H1 (cell line): ENCODE measurements at regions not wholly inside any gene's neighbourhood (a gene's known extent, or its start where the extent isn't known, plus 50 kb on each side); places are given as distances from the start of the nearest gene placed in this dataset.

ENCODE experiments used
- CREB1 ChIP-seq: IDR thresholded peaks from 2 replicates; pipeline ENCODE4 v1.6.1; 2012; ENCODE audit warnings: inconsistent platforms
- SIN3A ChIP-seq, 2 experiments: IDR thresholded peaks in 1 of 2; conservative IDR thresholded peaks in 1 of 2; 2 replicates each; pipeline ENCODE4 v1.6.1; 2011 to 2012; ENCODE audit warnings: low read length in 2 of 2, improper control_type of control experiment in 1 of 2, low read depth in 1 of 2, mild to moderate bottlenecking in 1 of 2
- SUZ12 ChIP-seq: fragments of 200-600 bp; sonication (generic); IDR thresholded peaks from 2 replicates; pipeline ENCODE4 v1.6.1; 2012; ENCODE audit warnings: mild to moderate bottlenecking, inconsistent platforms, low read length, moderate library complexity, mixed read lengths
- TF ChIP-seq, protein P1 (sequence below), 3 experiments: IDR thresholded peaks; 1 replicate in 2 of 3; 2 replicates in 1 of 3; pipeline versions ENCODE4 v1.5.1 to v1.6.1; 2011; ENCODE audit warnings: low read length in 3 of 3, mild to moderate bottlenecking in 3 of 3, inconsistent platforms in 2 of 3, low read depth in 1 of 3, moderate library complexity in 1 of 3; ENCODE audit not compliant: insufficient read depth in 1 of 3; ENCODE audit errors: control extremely low read depth in 1 of 3

DNA sequence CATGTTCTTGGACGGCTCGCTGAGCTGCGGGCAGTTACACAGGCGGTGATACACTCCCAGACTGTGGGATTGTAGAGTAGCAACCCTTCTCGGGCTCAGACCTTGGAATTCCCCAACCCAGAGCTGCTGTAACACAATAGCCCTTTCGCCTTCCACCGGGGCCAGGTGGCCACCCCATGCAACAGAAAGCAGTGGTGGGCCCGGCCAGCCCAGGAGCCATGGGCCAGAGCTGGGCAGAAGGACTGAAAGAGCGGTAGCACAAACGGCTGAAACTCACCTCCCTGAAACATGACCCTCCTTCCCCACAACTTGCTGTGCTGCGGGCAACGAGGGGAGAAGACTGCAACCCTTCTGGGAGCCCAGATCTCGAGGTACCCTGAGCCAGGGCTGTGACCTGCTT lies 429.0 kb downstream of the SLITRK1 start:
- TF ChIP-seq CREB1 (no peak), SIN3A (conservative IDR thresholded peaks at IDR 0.05 in 1 of 2, IDR thresholded peaks at IDR 0.05 in 1 of 2; ENCODE audit: low read depth in 1 of 2, low read length in 2 of 2) (no peak), SUZ12 (no peak)
- TF ChIP-seq, protein P1, sequence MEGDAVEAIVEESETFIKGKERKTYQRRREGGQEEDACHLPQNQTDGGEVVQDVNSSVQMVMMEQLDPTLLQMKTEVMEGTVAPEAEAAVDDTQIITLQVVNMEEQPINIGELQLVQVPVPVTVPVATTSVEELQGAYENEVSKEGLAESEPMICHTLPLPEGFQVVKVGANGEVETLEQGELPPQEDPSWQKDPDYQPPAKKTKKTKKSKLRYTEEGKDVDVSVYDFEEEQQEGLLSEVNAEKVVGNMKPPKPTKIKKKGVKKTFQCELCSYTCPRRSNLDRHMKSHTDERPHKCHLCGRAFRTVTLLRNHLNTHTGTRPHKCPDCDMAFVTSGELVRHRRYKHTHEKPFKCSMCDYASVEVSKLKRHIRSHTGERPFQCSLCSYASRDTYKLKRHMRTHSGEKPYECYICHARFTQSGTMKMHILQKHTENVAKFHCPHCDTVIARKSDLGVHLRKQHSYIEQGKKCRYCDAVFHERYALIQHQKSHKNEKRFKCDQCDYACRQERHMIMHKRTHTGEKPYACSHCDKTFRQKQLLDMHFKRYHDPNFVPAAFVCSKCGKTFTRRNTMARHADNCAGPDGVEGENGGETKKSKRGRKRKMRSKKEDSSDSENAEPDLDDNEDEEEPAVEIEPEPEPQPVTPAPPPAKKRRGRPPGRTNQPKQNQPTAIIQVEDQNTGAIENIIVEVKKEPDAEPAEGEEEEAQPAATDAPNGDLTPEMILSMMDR (IDR thresholded peaks at IDR 0.05; ENCODE audit: control extremely low read depth in 1 of 3, insufficient read depth in 1 of 3, low read depth in 1 of 3, low read length in 3 of 3): no peak
